ENCODE measurements at regions not wholly inside any gene's neighbourhood (a gene's known extent, or its start where the extent isn't known, plus 50 kb on each side); places are given as distances from the start of the nearest gene placed in this dataset.

- no TSS peak for BruUV-seq (replicated peaks)
- POLR2A ChIA-PET = no interaction called here
These were observed 127.6 kb upstream of the LINC00305 start for GRCh38 chr18:64276311-64277090.

GRCh38 chr18:64275593-64276300, 126.9 kb upstream of the LINC00305 start:
- Histone ChIP-seq H3K4me2 (ENCODE audit: low read length) (no peak overlapping the region), H3K4me3 (ENCODE audit: low read depth, low read length, poor library complexity, severe bottlenecking) (no peak overlapping the region), H3K36me3 (ENCODE audit: insufficient read depth, low read length) (no peaks in the 10 kb centered on the region), H3K79me2 (ENCODE audit: insufficient read depth, low read depth, low read length) (no peaks in the 10 kb centered on the region), H3K9me2 (ENCODE audit: insufficient read depth, low read length) (no peaks in the 10 kb centered on the region), H3K4me1 (ENCODE audit: insufficient read depth, low read length, poor library complexity, severe bottlenecking) (no peaks in the 10 kb centered on the region), H3K27ac (ENCODE audit: low read depth, low read length, poor library complexity, severe bottlenecking) (no peak overlapping the region), H2AFZ (ENCODE audit: low read length) (no peak overlapping the region), H4K20me1 (ENCODE audit: insufficient read depth, low read length) (no peaks in the 10 kb centered on the region), H3K9me3 (ENCODE audit: low read length) (no peaks in the 10 kb centered on the region)
- CTCF ChIA-PET (ENCODE audit: unreplicated experiment) = no interaction called here
- intact Hi-C loops (cut with micrococcal nuclease; ENCODE audit: unreplicated experiment) = no loop called here
- no TSS peak for BruUV-seq (replicated peaks)
- TF ChIP-seq CTCF (conservative IDR thresholded peaks at IDR 0.05; ENCODE audit: low read length) (no peak), EZH2phosphoT487 (IDR thresholded peaks at IDR 0.05; ENCODE audit: borderline replicate concordance, low read depth, low read length) (no peak)
- POLR2A ChIA-PET = no interaction called here
- DNase-seq (ENCODE audit: low spot score) = no peak

More at GRCh38 chr18:64276311-64277090, 127.6 kb upstream of the LINC00305 start:
- no peak for DNase-seq (ENCODE audit: low spot score)
- H2AFZ ChIP-seq (ENCODE audit: low read length) = no peak overlapping the region
- no peak overlapping the region for H3K4me3 ChIP-seq (ENCODE audit: low read depth, low read length, poor library complexity, severe bottlenecking)
- H3K4me1 ChIP-seq (ENCODE audit: insufficient read depth, low read length, poor library complexity, severe bottlenecking) = no peaks in the 10 kb centered on the region
- H3K4me2 ChIP-seq (ENCODE audit: low read length) = no peak overlapping the region
- H3K79me2 ChIP-seq (ENCODE audit: insufficient read depth, low read depth, low read length) = no peaks in the 10 kb centered on the region
- H3K9me2 ChIP-seq (ENCODE audit: insufficient read depth, low read length) = no peaks in the 10 kb centered on the region
- intact Hi-C loops (cut with micrococcal nuclease; ENCODE audit: unreplicated experiment) = no loop called here
- no peaks in the 10 kb centered on the region for H3K36me3 ChIP-seq (ENCODE audit: insufficient read depth, low read length)
- no peaks in the 10 kb centered on the region for H3K9me3 ChIP-seq (ENCODE audit: low read length)
- H4K20me1 ChIP-seq (ENCODE audit: insufficient read depth, low read length) = no peaks in the 10 kb centered on the region
- no peak overlapping the region for H3K27ac ChIP-seq (ENCODE audit: low read depth, low read length, poor library complexity, severe bottlenecking)
- TF ChIP-seq CTCF (conservative IDR thresholded peaks at IDR 0.05; ENCODE audit: low read length) (no peak), EZH2phosphoT487 (IDR thresholded peaks at IDR 0.05; ENCODE audit: borderline replicate concordance, low read depth, low read length) (no peak)
- CTCF ChIA-PET (ENCODE audit: unreplicated experiment) = no interaction called here

GRCh38 chr18:64273724-64274123, 124.8 kb upstream of the LINC00305 start:
- no peak for DNase-seq (ENCODE audit: low spot score)
- Histone ChIP-seq H3K4me1 (ENCODE audit: insufficient read depth, low read length, poor library complexity, severe bottlenecking) (no peaks in the 10 kb centered on the region), H3K9me3 (ENCODE audit: low read length) (no peaks in the 10 kb centered on the region), H4K20me1 (ENCODE audit: insufficient read depth, low read length) (no peaks in the 10 kb centered on the region), H3K79me2 (ENCODE audit: insufficient read depth, low read depth, low read length) (no peaks in the 10 kb centered on the region), H2AFZ (ENCODE audit: low read length) (no peak overlapping the region), H3K4me3 (ENCODE audit: low read depth, low read length, poor library complexity, severe bottlenecking) (no peak overlapping the region), H3K27ac (ENCODE audit: low read depth, low read length, poor library complexity, severe bottlenecking) (no peak overlapping the region), H3K36me3 (ENCODE audit: insufficient read depth, low read length) (no peaks in the 10 kb centered on the region), H3K4me2 (ENCODE audit: low read length) (no peak overlapping the region), H3K9me2 (ENCODE audit: insufficient read depth, low read length) (no peaks in the 10 kb centered on the region)
- intact Hi-C loops (cut with micrococcal nuclease; ENCODE audit: unreplicated experiment) = no loop called here
- no TSS peak for BruUV-seq (replicated peaks)
- POLR2A ChIA-PET = no interaction called here
- TF ChIP-seq CTCF (conservative IDR thresholded peaks at IDR 0.05; ENCODE audit: low read length) (no peak), EZH2phosphoT487 (IDR thresholded peaks at IDR 0.05; ENCODE audit: borderline replicate concordance, low read depth, low read length) (no peak)
- CTCF ChIA-PET (ENCODE audit: unreplicated experiment) = no interaction called here
